Adrenal gland (tissue), 5 donors: ENCODE measurements at regions not wholly inside any gene's neighbourhood (a gene's known extent, or its start where the extent isn't known, plus 50 kb on each side); places are given as distances from the start of the nearest gene placed in this dataset.

Experiments
- POLR2A ChIP-seq, 2 donors: fragments of 450-650 bp; IDR thresholded peaks; one replicate each; pipeline ENCODE4 v1.6.1; 2017; ENCODE audit warnings: antibody characterized with exemption in 2 of 2, mild to moderate bottlenecking in 2 of 2, moderate library complexity in 1 of 2
- TF ChIP-seq, protein P1 (sequence below), 6 experiments: fragments of 450-650 bp in 4 of 6; fragments of 200-600 bp in 2 of 6; sonication (generic) in 1 of 6; IDR thresholded peaks; 1 replicate in 5 of 6; 2 replicates in 1 of 6; pipeline versions ENCODE4 v1.5.1 to v1.8.0; 2016 to 2021; ENCODE audit warnings: antibody characterized with exemption in 6 of 6, mild to moderate bottlenecking in 2 of 6, moderate library complexity in 1 of 6
- donor health status: DM: no; HTN: no; CAD: no.

DNA sequence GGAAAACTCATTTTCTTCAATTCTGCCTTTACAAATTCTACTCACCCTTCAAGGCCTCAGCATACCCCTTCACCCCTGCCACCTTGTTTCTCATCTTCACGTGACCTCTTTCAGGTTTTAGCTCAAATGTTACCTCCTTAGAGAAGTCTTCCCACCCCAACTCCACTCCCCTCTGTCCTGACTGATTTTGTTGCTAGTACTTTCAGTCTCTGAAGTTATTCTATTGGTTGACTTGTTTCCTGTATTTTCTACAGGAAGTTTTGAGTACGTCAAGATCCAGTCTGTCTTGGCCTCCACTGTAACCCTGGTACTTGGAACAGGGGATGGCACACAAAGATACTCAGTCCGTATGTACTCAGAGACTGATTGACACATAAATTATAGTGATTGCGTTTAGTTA is 296.1 kb downstream of the DHX35 start:
- TF ChIP-seq, protein P1, sequence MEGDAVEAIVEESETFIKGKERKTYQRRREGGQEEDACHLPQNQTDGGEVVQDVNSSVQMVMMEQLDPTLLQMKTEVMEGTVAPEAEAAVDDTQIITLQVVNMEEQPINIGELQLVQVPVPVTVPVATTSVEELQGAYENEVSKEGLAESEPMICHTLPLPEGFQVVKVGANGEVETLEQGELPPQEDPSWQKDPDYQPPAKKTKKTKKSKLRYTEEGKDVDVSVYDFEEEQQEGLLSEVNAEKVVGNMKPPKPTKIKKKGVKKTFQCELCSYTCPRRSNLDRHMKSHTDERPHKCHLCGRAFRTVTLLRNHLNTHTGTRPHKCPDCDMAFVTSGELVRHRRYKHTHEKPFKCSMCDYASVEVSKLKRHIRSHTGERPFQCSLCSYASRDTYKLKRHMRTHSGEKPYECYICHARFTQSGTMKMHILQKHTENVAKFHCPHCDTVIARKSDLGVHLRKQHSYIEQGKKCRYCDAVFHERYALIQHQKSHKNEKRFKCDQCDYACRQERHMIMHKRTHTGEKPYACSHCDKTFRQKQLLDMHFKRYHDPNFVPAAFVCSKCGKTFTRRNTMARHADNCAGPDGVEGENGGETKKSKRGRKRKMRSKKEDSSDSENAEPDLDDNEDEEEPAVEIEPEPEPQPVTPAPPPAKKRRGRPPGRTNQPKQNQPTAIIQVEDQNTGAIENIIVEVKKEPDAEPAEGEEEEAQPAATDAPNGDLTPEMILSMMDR (IDR thresholded peaks at IDR 0.05): no peak
- TF ChIP-seq POLR2A (IDR thresholded peaks at IDR 0.05): no peak
